K562 (cell line): ENCODE measurements at regions not wholly inside any gene's neighbourhood (a gene's known extent, or its start where the extent isn't known, plus 50 kb on each side); places are given as distances from the start of the nearest gene placed in this dataset.

Source experiments
- ATAC-seq: fragments of 200-7000 bp; cut with Tn5 transposase; 3 replicates; pipeline ENCODE4 v1.9.1; 2020; ENCODE audit warnings: moderate library complexity
- BruUV-seq: library from RNA; stranded (reverse); fragments of 400-500 nt; replicated peaks from 2 replicates; lab custom pipeline; 2021; lab: Mats Ljungman, UMichigan
- CTCF ChIA-PET: fragments of 300-600 bp; formaldehyde crosslinking; extraction: SDS; loops from one replicate; lab custom pipeline; 2021; ENCODE audit warnings: low intra/inter-chr PET ratio; lab: Yijun Ruan, JAX
- POLR2A ChIA-PET: fragments of 300-600, 350-650 bp; sonication (Branson Sonifier 250); formaldehyde crosslinking; extraction: SDS; loops from one replicate; lab custom pipeline; 2021; ENCODE audit warnings: antibody characterized with exemption, inconsistent platforms; lab: Yijun Ruan, JAX
- DNase-seq, 4 experiments: peaks; one replicate each; pipeline versions ENCODE4 v3.0.0 to v3.0.0-alpha.2; 2011 to 2018; ENCODE audit warnings: low spot score in 3 of 4, mixed read lengths in 3 of 4; ENCODE audit errors: extremely low read depth in 1 of 4
- FAIRE-seq: peaks from 2 replicates; lab custom pipeline; 2011; peaks lifted over from hg19 to GRCh38; lab: Jason Lieb, UNC
- H2AFZ ChIP-seq: 2 replicates; pipeline ENCODE4 v1.6.0; 2011; ENCODE audit warnings: low read depth, low read length, control low read depth, inconsistent platforms
- H3K27ac ChIP-seq: fragments of 200-600 bp; 3 replicates; pipeline ENCODE4 v1.8.0; 2011; ENCODE audit warnings: low read depth, mild to moderate bottlenecking, control low read depth, inconsistent platforms, low read length, moderate library complexity, mixed read lengths; ENCODE audit errors: extremely low read depth
- H3K27me3 ChIP-seq, 2 experiments: fragments of 300-600 bp in 1 of 2; 2 replicates in 1 of 2; 3 replicates in 1 of 2; pipeline versions ENCODE4 v1.6.0 to v1.8.0; 2011; ENCODE audit warnings: inconsistent platforms in 2 of 2, low read length in 2 of 2, mild to moderate bottlenecking in 1 of 2, mixed read lengths in 1 of 2, moderate library complexity in 1 of 2; ENCODE audit not compliant: control insufficient read depth in 2 of 2, insufficient read depth in 2 of 2
- H3K36me3 ChIP-seq: fragments of 300-600 bp; 3 replicates; pipeline ENCODE4 v1.8.0; 2011; ENCODE audit warnings: mild to moderate bottlenecking, low read length, inconsistent platforms; ENCODE audit not compliant: control insufficient read depth, insufficient read depth
- H3K4me1 ChIP-seq, 2 experiments: fragments of 200-600 bp in 1 of 2; replicated peaks in 1 of 2; 2 replicates in 1 of 2; 3 replicates in 1 of 2; pipeline versions ENCODE4 v1.5.1 to v1.8.0; 2011; ENCODE audit warnings: inconsistent platforms in 2 of 2, low read length in 2 of 2, mild to moderate bottlenecking in 1 of 2, mixed read lengths in 1 of 2, moderate library complexity in 1 of 2; ENCODE audit not compliant: control insufficient read depth in 2 of 2, insufficient read depth in 2 of 2
- H3K4me2 ChIP-seq: 2 replicates; pipeline ENCODE4 v1.6.1; 2011; ENCODE audit warnings: low read length, control low read depth, inconsistent platforms, mixed read lengths; ENCODE audit not compliant: insufficient read depth
- H3K4me3 ChIP-seq: fragments of 200-600 bp; sonication (generic), shearing (Covaris generic); 2 replicates; pipeline ENCODE4 v1.5.1; 2016; ENCODE audit warnings: control low read depth, inconsistent platforms
- H3K79me2 ChIP-seq: fragments of 200-600 bp; 3 replicates; pipeline ENCODE4 v1.8.0; 2011; ENCODE audit warnings: low read length, inconsistent platforms; ENCODE audit not compliant: control insufficient read depth, insufficient read depth
- H3K9ac ChIP-seq, 2 experiments: 2 replicates each; pipeline versions ENCODE4 v1.6.0 to v1.6.1; 2011; ENCODE audit warnings: low read depth in 2 of 2, low read length in 2 of 2, control low read depth in 1 of 2, inconsistent platforms in 1 of 2, mild to moderate bottlenecking in 1 of 2, mixed read lengths in 1 of 2; ENCODE audit not compliant: insufficient read depth in 1 of 2
- H3K9me1 ChIP-seq: one replicate; pipeline ENCODE4 v1.6.0; 2011; ENCODE audit warnings: inconsistent platforms, mild to moderate bottlenecking, low read length, moderate library complexity; ENCODE audit not compliant: control insufficient read depth, insufficient read depth
- H3K9me3 ChIP-seq: replicated peaks from 2 replicates; pipeline ENCODE4 v1.5.1; 2011; ENCODE audit warnings: low read depth, low read length, inconsistent platforms; ENCODE audit not compliant: control insufficient read depth, insufficient read depth
- H4K20me1 ChIP-seq: replicated peaks from 2 replicates; pipeline ENCODE4 v1.6.1; 2011; ENCODE audit warnings: low read length, inconsistent platforms, mixed read lengths; ENCODE audit not compliant: control insufficient read depth, insufficient read depth
- ATF1 ChIP-seq, 2 experiments: fragments of 450-650 bp in 1 of 2; IDR thresholded peaks; 2 replicates each; pipeline ENCODE4 v1.6.1; 2016; ENCODE audit warnings: missing compliant biosample characterization in 1 of 2, missing genetic modification characterization in 1 of 2
- E2F4 ChIP-seq: sonication (generic); formaldehyde crosslinking; IDR thresholded peaks from 2 replicates; pipeline ENCODE4 v1.8.0; 2022; ENCODE audit warnings: mild to moderate bottlenecking, low read depth, missing genetic modification reagents
- FOSL1 ChIP-seq: fragments of 200-800 bp; sonication (Bioruptor generic); conservative IDR thresholded peaks from 2 replicates; pipeline ENCODE4 v1.6.1; 2016; ENCODE audit warnings: missing genetic modification characterization, missing compliant biosample characterization
- FOXO4 ChIP-seq: fragments of 450-650 bp; formaldehyde crosslinking; IDR thresholded peaks from 2 replicates; pipeline ENCODE4 v1.4.0; 2020; ENCODE audit warnings: mild to moderate bottlenecking, moderate library complexity
- GABPB2 ChIP-seq: fragments of 250-450 bp; sonication (Bioruptor Pico); conservative IDR thresholded peaks from 2 replicates; pipeline ENCODE4 v1.5.1; 2021; ENCODE audit warnings: mild to moderate bottlenecking
- KLF10 ChIP-seq: fragments of 250-450 bp; sonication (Bioruptor Pico); IDR thresholded peaks from 2 replicates; pipeline ENCODE4 v1.6.1; 2021; ENCODE audit warnings: matching md5 sums
- PHB ChIP-seq: fragments of 250-450 bp; sonication (Bioruptor Pico); IDR thresholded peaks from 2 replicates; pipeline ENCODE4 v1.5.0; 2021
- RBM14 ChIP-seq: fragments of 200-400 bp; formaldehyde crosslinking; IDR thresholded peaks from 2 replicates; pipeline ENCODE4 v1.6.1; 2018; ENCODE audit warnings: low read depth, mild to moderate bottlenecking, low read length, moderate library complexity, borderline replicate concordance; ENCODE audit not compliant: insufficient read depth
- SIX5 ChIP-seq, 2 experiments: IDR thresholded peaks; 2 replicates each; pipeline ENCODE4 v1.6.1; 2011; ENCODE audit warnings: low read length in 2 of 2, borderline replicate concordance in 1 of 2, low read depth in 1 of 2, mild to moderate bottlenecking in 1 of 2, moderate library complexity in 1 of 2; ENCODE audit not compliant: insufficient read depth in 1 of 2
- TAL1 ChIP-seq: fragments of 450-650 bp; IDR thresholded peaks from 2 replicates; pipeline ENCODE4 v1.6.1; 2016; ENCODE audit warnings: mild to moderate bottlenecking
- ZBTB12 ChIP-seq: fragments of 250-450 bp; sonication (Bioruptor Pico); IDR thresholded peaks from 2 replicates; pipeline ENCODE4 v1.4.0; 2020
- ZBTB43 ChIP-seq: sonication (generic); formaldehyde crosslinking; IDR thresholded peaks from 2 replicates; pipeline ENCODE4 v1.8.0; 2023; ENCODE audit warnings: mild to moderate bottlenecking, missing genetic modification reagents
- ZNF184 ChIP-seq: sonication (generic); formaldehyde crosslinking; IDR thresholded peaks from 2 replicates; pipeline ENCODE4 v1.5.0; 2020; ENCODE audit warnings: missing genetic modification reagents
- WGBS: fragments of 100-300 bp; shearing (Covaris generic); methylation state at CpG from one replicate; pipeline ENCODE4 v1.1.6; 2016; ENCODE audit warnings: low coverage, mixed read lengths; ENCODE audit not compliant: insufficient coverage; ENCODE audit errors: missing lambda C conversion rate; 5-methylcytosine and 5-hydroxymethylcytosine counted together
- in situ Hi-C: fragments of 300-500 bp; cut with MboI; formaldehyde crosslinking; loops from 4 replicates; pipeline ENCODE4 v1.15.0; 2018; ENCODE audit warnings: inconsistent platforms, mixed read lengths
- intact Hi-C: fragments of 100-400 bp; cut with micrococcal nuclease; formaldehyde crosslinking; loops from 2 replicates; pipeline ENCODE4 v1.14.2; 2022

- no peak overlapping the region for H3K4me2 ChIP-seq
- peaks cover 0 to 9% of the 10 kb centered on the region in 2 experiments; a peak in 2 of 5 replicates for H3K27me3 ChIP-seq
- WGBS = 0% methylated on average over 6 of the region's 7 CpGs
- no peaks in the 10 kb centered on the region for H4K20me1 ChIP-seq
- no TSS peak for BruUV-seq
- no peak overlapping the region for H3K9ac ChIP-seq
- no peak overlapping the region for H3K4me3 ChIP-seq
- CTCF ChIA-PET = no interaction called here
- H3K9me3 ChIP-seq = no peaks in the 10 kb centered on the region
- no peak for DNase-seq
- POLR2A ChIA-PET = no interaction called here
- no peak for FAIRE-seq
- H3K27ac ChIP-seq = no peak overlapping the region
- ATAC-seq = no peak
- no peaks in the 10 kb centered on the region for H3K79me2 ChIP-seq
- TF ChIP-seq ZNF184 (CRISPR knock-in tag) (no peak), ZBTB43 (CRISPR knock-in tag) (no peak), SIX5 (IDR thresholded peaks at IDR 0.05; ENCODE audit: borderline replicate concordance in 1 of 2, insufficient read depth in 1 of 2, low read depth in 1 of 2, low read length in 2 of 2) (no peak), GABPB2 (CRISPR knock-in tag) (no peak), FOXO4 (no peak), ATF1 (CRISPR knock-in tag; IDR thresholded peaks at IDR 0.05) (no peak), ATF1 (tag; IDR thresholded peaks at IDR 0.05) (no peak), ZBTB12 (CRISPR knock-in tag) (no peak), FOSL1 (no peak), RBM14 (no peak), KLF10 (CRISPR knock-in tag) (no peak), TAL1 (no peak), E2F4 (CRISPR knock-in tag) (no peak), PHB (CRISPR knock-in tag) (no peak)
- no peaks in the 10 kb centered on the region for H3K9me1 ChIP-seq
- in situ Hi-C loops = no loop called here
- no peaks in the 10 kb centered on the region for H3K4me1 ChIP-seq
- no peak overlapping the region for H2AFZ ChIP-seq
- no peaks in the 10 kb centered on the region for H3K36me3 ChIP-seq
- intact Hi-C loops = no loop called here
Observed at GRCh38 chr18:78510636-78511035, 469.0 kb upstream of the SALL3 start.
